Neuronal stem cell (in vitro differentiated cells): ENCODE measurements at regions not wholly inside any gene's neighbourhood (a gene's known extent, or its start where the extent isn't known, plus 50 kb on each side); places are given as distances from the start of the nearest gene placed in this dataset.

Source experiments
- DNase-seq: peaks from one replicate; pipeline ENCODE4 v3.0.0-alpha.2; 2013; ENCODE audit warnings: low spot score
- H2AFZ ChIP-seq: one replicate; pipeline ENCODE4 v1.6.1; 2013; ENCODE audit warnings: mild to moderate bottlenecking, low read length, inconsistent platforms
- H2AK5ac ChIP-seq: 2 replicates; pipeline ENCODE4 v1.6.1; 2013; ENCODE audit warnings: low read depth, mild to moderate bottlenecking, inconsistent platforms, low read length, moderate library complexity, mixed read lengths
- H2BK120ac ChIP-seq: 2 replicates; pipeline ENCODE4 v1.6.1; 2013; ENCODE audit warnings: low read depth, mild to moderate bottlenecking, inconsistent platforms, low read length, moderate library complexity, mixed read lengths
- H2BK12ac ChIP-seq: one replicate; pipeline ENCODE4 v1.6.1; 2013; ENCODE audit warnings: low read length, inconsistent platforms
- H2BK15ac ChIP-seq: 2 replicates; pipeline ENCODE4 v1.6.1; 2013; ENCODE audit warnings: mild to moderate bottlenecking, low read length, inconsistent platforms, mixed read lengths
- H2BK5ac ChIP-seq: one replicate; pipeline ENCODE4 v1.6.1; 2013; ENCODE audit warnings: inconsistent platforms, mild to moderate bottlenecking, low read length, moderate library complexity
- H3K14ac ChIP-seq: one replicate; pipeline ENCODE4 v1.6.1; 2013; ENCODE audit warnings: low read length, inconsistent platforms
- H3K18ac ChIP-seq: 2 replicates; pipeline ENCODE4 v1.6.1; 2013; ENCODE audit warnings: low read length, inconsistent platforms
- H3K23ac ChIP-seq: 2 replicates; pipeline ENCODE4 v1.6.1; 2013; ENCODE audit warnings: low read depth, mild to moderate bottlenecking, mixed read lengths, low read length, inconsistent platforms; ENCODE audit not compliant: poor library complexity
- H3K27ac ChIP-seq: replicated peaks from 3 replicates; pipeline ENCODE4 v1.5.1; 2013; ENCODE audit warnings: low read length, inconsistent platforms
- H3K27me3 ChIP-seq, 3 experiments: 2 replicates each; pipeline ENCODE4 v1.6.1; 2013; ENCODE audit warnings: low read length in 3 of 3, mild to moderate bottlenecking in 2 of 3, inconsistent platforms in 1 of 3, low read depth in 1 of 3, mixed read lengths in 1 of 3, moderate library complexity in 1 of 3; ENCODE audit not compliant: control insufficient read depth in 3 of 3, insufficient read depth in 3 of 3
- H3K36me3 ChIP-seq, 2 donors: replicated peaks in 1 of 2; 2 replicates each; pipeline ENCODE4 v1.6.1; 2013; ENCODE audit warnings: low read length in 2 of 2; ENCODE audit not compliant: control insufficient read depth in 2 of 2, insufficient read depth in 2 of 2
- H3K4ac ChIP-seq: 2 replicates; pipeline ENCODE4 v1.6.1; 2013; ENCODE audit warnings: inconsistent platforms, mild to moderate bottlenecking, low read length, moderate library complexity
- H3K4me1 ChIP-seq, 2 donors: 1 replicate in 1 of 2; 2 replicates in 1 of 2; pipeline ENCODE4 v1.6.1; 2013; ENCODE audit warnings: low read length in 2 of 2, low read depth in 1 of 2; ENCODE audit not compliant: control insufficient read depth in 2 of 2, insufficient read depth in 1 of 2
- H3K4me2 ChIP-seq: one replicate; pipeline ENCODE4 v1.6.1; 2013; ENCODE audit warnings: mild to moderate bottlenecking, low read length, inconsistent platforms; ENCODE audit not compliant: insufficient read depth, poor library complexity, severe bottlenecking
- H3K4me3 ChIP-seq, 2 donors: 2 replicates each; pipeline ENCODE4 v1.5.1; 2013; ENCODE audit warnings: low read length in 2 of 2, mild to moderate bottlenecking in 2 of 2, inconsistent platforms in 1 of 2, moderate library complexity in 1 of 2
- H3K79me1 ChIP-seq: one replicate; pipeline ENCODE4 v1.6.1; 2013; ENCODE audit warnings: low read depth, mild to moderate bottlenecking, inconsistent platforms, low read length, moderate library complexity
- H3K9ac ChIP-seq: one replicate; pipeline ENCODE4 v1.6.1; 2013; ENCODE audit warnings: mild to moderate bottlenecking, low read depth, low read length, inconsistent platforms; ENCODE audit not compliant: poor library complexity
- H3K9me3 ChIP-seq, 2 donors: replicated peaks in 1 of 2; 2 replicates each; pipeline versions ENCODE3 to v1.6.1; 2013; ENCODE audit warnings: low read length in 2 of 2, mild to moderate bottlenecking in 2 of 2, inconsistent platforms in 1 of 2, low read depth in 1 of 2, mixed read lengths in 1 of 2, moderate library complexity in 1 of 2; ENCODE audit not compliant: control insufficient read depth in 2 of 2, insufficient read depth in 1 of 2
- H4K8ac ChIP-seq: one replicate; pipeline ENCODE4 v1.6.1; 2013; ENCODE audit warnings: low read depth, mild to moderate bottlenecking, inconsistent platforms, low read length, moderate library complexity
- H4K91ac ChIP-seq: one replicate; pipeline ENCODE4 v1.6.1; 2013; ENCODE audit warnings: low read length, low read depth, mild to moderate bottlenecking, inconsistent platforms; ENCODE audit not compliant: poor library complexity
- WGBS, 2 donors: extraction: QIAGEN DNeasy Blood & Tissue Kit; methylation state at CpG; one replicate each; pipeline ENCODE4 v1.1.7; 2013; ENCODE audit warnings: missing lambda C conversion rate in 2 of 2, mixed read lengths in 1 of 2; ENCODE audit not compliant: insufficient read length in 2 of 2, insufficient replicate concordance in 1 of 2; ENCODE audit errors: extremely low coverage in 2 of 2; 5-methylcytosine and 5-hydroxymethylcytosine counted together

DNA sequence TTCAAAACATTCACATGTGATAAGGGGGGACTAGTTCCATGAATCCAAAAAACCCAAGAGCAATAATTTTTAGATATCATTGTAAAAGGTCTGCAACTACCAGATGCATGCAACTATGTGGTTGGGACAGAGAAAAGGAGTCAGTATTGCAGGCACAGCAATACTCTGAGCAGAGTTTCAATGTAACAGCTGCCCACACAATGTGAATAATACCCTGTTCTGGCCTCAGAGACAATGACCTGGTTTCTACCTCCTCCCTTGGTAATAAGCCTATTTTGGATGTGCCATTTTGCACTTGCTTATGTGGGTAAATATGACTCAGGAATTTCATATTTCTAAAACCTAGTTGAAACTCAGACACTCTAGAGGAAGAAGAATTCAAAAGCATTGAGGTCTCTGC is 194.8 kb upstream of the RASGEF1B start:
- H3K4me2 ChIP-seq, result no peak overlapping the region
- H3K4me1 ChIP-seq, result peaks cover 0 to 1% of the 10 kb centered on the region in 2 donors
- no peak overlapping the region for H2AK5ac ChIP-seq
- no peak overlapping the region for H3K18ac ChIP-seq
- H3K14ac ChIP-seq, result no peak overlapping the region
- no peaks in the 10 kb centered on the region for H3K36me3 ChIP-seq
- H2BK5ac ChIP-seq, result no peak overlapping the region
- no peak overlapping the region for H3K9ac ChIP-seq
- no peak overlapping the region for H2BK12ac ChIP-seq
- no peak overlapping the region for H2AFZ ChIP-seq
- H3K9me3 ChIP-seq, result no peaks in the 10 kb centered on the region
- H3K4me3 ChIP-seq, result no peak overlapping the region
- H3K27me3 ChIP-seq, result no peaks in the 10 kb centered on the region
- no peak overlapping the region for H3K27ac ChIP-seq
- no peak overlapping the region for H4K91ac ChIP-seq
- no peak for DNase-seq
- no peak overlapping the region for H2BK15ac ChIP-seq
- no peak overlapping the region for H4K8ac ChIP-seq
- H3K23ac ChIP-seq, result no peak overlapping the region
- H3K79me1 ChIP-seq, result no peaks in the 10 kb centered on the region
- H2BK120ac ChIP-seq, result no peak overlapping the region
- H3K4ac ChIP-seq, result no peak overlapping the region

DNA sequence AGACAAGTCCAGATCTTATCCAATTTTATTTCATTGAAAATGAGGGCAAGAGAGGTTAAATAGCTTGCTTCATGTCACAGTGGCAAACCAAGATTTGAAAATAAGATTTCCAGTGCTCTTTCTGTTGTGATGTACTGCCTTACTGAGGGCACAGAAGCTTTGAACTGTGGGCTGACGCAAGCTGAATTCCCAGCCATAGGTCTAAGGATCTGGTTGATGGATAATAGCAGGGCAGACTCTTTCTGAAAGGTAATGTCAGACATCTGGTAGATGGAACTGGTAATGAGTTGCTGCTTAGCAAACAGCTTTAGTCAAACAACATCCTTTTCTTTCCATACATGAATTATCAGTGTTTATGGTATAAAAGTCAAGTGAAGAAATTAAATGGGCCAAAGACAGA is 193.9 kb upstream of the RASGEF1B start:
- Histone ChIP-seq H4K8ac (no peak overlapping the region), H2BK12ac (no peak overlapping the region), H2AK5ac (no peak overlapping the region), H3K4ac (no peak overlapping the region), H4K91ac (no peak overlapping the region), H3K9me3 (no peaks in the 10 kb centered on the region), H3K9ac (no peak overlapping the region), H3K27me3 (no peaks in the 10 kb centered on the region), H3K23ac (no peak overlapping the region), H3K4me1 (peaks cover 0 to 1% of the 10 kb centered on the region in 2 donors), H3K27ac (no peak overlapping the region), H2AFZ (no peak overlapping the region), H3K4me3 (no peak overlapping the region), H3K18ac (no peak overlapping the region), H3K14ac (no peak overlapping the region), H3K36me3 (no peaks in the 10 kb centered on the region), H2BK120ac (no peak overlapping the region), H2BK5ac (no peak overlapping the region), H3K4me2 (no peak overlapping the region), H2BK15ac (no peak overlapping the region), H3K79me1 (no peaks in the 10 kb centered on the region)
- DNase-seq, result no peak
- WGBS, 2 donors, result no CpG with 5 or more reads among the region's 1 CpG

DNA sequence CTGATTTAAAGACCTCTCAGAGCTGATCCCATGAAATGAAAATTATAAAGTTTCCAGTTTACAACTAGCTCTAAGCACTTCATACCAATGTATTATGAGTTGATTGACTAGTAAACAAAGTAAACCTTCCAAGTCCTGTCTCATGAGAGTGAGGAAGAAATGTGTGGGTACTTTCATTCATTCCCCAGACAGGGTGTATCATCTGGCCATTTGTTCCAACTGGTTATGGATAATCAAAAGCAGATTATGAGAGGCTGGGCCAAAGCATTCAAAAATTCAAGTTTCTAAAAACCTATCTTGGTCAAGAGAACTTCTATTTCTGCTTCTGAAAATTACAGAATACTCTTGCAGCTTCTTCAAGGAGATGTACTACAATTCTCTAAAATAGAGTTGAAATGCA is 193.3 kb upstream of the RASGEF1B start:
- Histone ChIP-seq H3K18ac (no peak overlapping the region), H2AK5ac (no peak overlapping the region), H3K4ac (no peak overlapping the region), H2AFZ (no peak overlapping the region), H2BK5ac (no peak overlapping the region), H2BK12ac (no peak overlapping the region), H3K9me3 (no peaks in the 10 kb centered on the region), H2BK15ac (no peak overlapping the region), H3K4me1 (peaks cover 0 to 1% of the 10 kb centered on the region in 2 donors), H3K27me3 (no peaks in the 10 kb centered on the region), H3K27ac (no peak overlapping the region), H3K4me3 (no peak overlapping the region), H4K91ac (no peak overlapping the region), H3K23ac (no peak overlapping the region), H2BK120ac (no peak overlapping the region), H3K4me2 (no peak overlapping the region), H4K8ac (no peak overlapping the region), H3K14ac (no peak overlapping the region), H3K36me3 (no peaks in the 10 kb centered on the region), H3K9ac (no peak overlapping the region), H3K79me1 (no peaks in the 10 kb centered on the region)
- no peak for DNase-seq

DNA sequence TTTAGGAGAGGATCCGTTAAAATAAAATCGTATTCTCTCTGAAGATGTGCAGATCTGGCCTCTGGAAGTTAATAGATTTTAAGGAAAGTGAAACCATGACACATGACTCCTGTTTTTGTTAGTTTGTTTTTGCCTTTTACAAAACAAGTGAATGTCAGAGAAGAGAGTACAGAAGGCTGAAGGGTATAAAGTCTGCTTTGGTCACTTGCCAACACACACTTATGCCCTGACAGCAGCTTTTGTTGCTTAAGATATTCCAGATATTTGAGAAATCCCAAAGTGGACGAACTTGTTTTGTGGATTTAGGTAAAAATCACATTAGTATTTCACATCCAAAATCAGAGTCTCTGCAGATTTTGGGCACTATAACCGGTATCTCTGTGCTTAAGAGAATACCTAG is 192.4 kb upstream of the RASGEF1B start:
- H3K18ac ChIP-seq, result no peak overlapping the region
- no peaks in the 10 kb centered on the region for H3K79me1 ChIP-seq
- no peak for DNase-seq
- H3K23ac ChIP-seq, result no peak overlapping the region
- no peak overlapping the region for H4K91ac ChIP-seq
- H3K4me1 ChIP-seq, result peaks cover 0 to 1% of the 10 kb centered on the region in 2 donors
- H3K9me3 ChIP-seq, result no peaks in the 10 kb centered on the region
- no peak overlapping the region for H3K14ac ChIP-seq
- H2AFZ ChIP-seq, result no peak overlapping the region
- H2BK5ac ChIP-seq, result no peak overlapping the region
- H3K36me3 ChIP-seq, result no peaks in the 10 kb centered on the region
- H3K4ac ChIP-seq, result no peak overlapping the region
- no peak overlapping the region for H2BK15ac ChIP-seq
- H2BK120ac ChIP-seq, result no peak overlapping the region
- no peak overlapping the region for H3K4me3 ChIP-seq
- no peak overlapping the region for H2BK12ac ChIP-seq
- no peak overlapping the region for H3K9ac ChIP-seq
- no peaks in the 10 kb centered on the region for H3K27me3 ChIP-seq
- no peak overlapping the region for H3K4me2 ChIP-seq
- WGBS, 2 donors, result no CpG with 5 or more reads among the region's 4 CpGs
- no peak overlapping the region for H4K8ac ChIP-seq
- H3K27ac ChIP-seq, result no peak overlapping the region
- H2AK5ac ChIP-seq, result no peak overlapping the region
